Astrocyte of the spinal cord (primary cell): ENCODE measurements at regions not wholly inside any gene's neighbourhood (a gene's known extent, or its start where the extent isn't known, plus 50 kb on each side); places are given as distances from the start of the nearest gene placed in this dataset.

ENCODE experiments used
- DNase-seq: peaks from one replicate; pipeline ENCODE4 v3.0.0; 2011; ENCODE audit warnings: low read depth, low spot score
- H3K4me3 ChIP-seq: 2 replicates; pipeline ENCODE4 v1.5.1; 2011; ENCODE audit warnings: low read depth, mild to moderate bottlenecking, low read length, moderate library complexity
- CTCF ChIP-seq: IDR thresholded peaks from 2 replicates; pipeline ENCODE4 v1.5.1; 2012; ENCODE audit warnings: low read depth, mild to moderate bottlenecking, low read length, inconsistent platforms
- in situ Hi-C: cut with HindIII; loops from 2 replicates; pipeline ENCODE4 v1.10.0; 2017; ENCODE audit warnings: low sequenced_read_pairs

- TF ChIP-seq CTCF: no peak
- H3K4me3 ChIP-seq: no peak overlapping the region
- in situ Hi-C loops: no loop called here
- no peak for DNase-seq
These were observed 89.3 kb upstream of the CELF4 start for GRCh38 chr18:37654731-37655369.

- no peak overlapping the region for H3K4me3 ChIP-seq
- in situ Hi-C loops: no loop called here
- DNase-seq: no peak
- TF ChIP-seq CTCF: no peak
These were observed 88.4 kb upstream of the CELF4 start for GRCh38 chr18:37654034-37654433.

- H3K4me3 ChIP-seq: no peak overlapping the region
- no peak for DNase-seq
- in situ Hi-C loops: no loop called here
- TF ChIP-seq CTCF: no peak
These were observed 88.0 kb upstream of the CELF4 start for GRCh38 chr18:37653618-37654017.

DNA sequence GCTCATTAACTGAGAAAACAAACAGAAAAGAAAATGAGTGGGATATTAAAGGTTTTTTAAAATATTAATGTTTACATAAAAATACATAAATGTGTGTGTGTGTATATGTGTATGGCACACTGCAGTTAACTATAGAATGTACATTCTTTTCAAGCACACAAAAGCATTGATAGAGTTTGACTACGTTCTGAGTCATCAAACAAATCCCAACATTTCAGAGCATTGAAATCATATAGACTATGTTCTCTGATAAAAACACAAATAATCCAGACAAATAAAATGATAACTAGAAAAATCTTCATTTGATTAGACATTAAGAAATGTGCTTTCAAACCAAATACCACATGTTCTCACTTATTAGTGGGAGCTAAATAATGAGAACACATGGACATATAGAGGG lies 84.3 kb upstream of the CELF4 start:
- no peak for DNase-seq
- in situ Hi-C loops: no loop called here
- no peak overlapping the region for H3K4me3 ChIP-seq
- no peak for TF ChIP-seq CTCF

DNA sequence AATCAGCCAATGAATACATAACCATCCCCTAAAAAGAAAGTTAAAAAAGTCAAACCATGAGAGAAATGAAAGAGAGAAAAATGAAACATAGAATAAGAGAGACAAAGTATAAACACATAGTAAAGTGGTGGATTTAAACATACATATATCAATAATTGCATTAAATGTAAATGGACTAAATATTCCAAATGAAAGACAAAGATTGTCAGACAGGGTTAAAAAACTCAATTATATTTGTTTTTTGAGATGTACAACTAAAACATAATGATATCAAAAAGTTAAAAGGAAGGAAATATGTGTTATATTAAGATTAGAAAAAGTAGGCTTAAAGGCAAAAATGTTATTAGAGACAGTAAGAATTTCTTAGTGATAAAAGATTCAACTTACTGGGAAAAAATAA lies 83.8 kb upstream of the CELF4 start:
- H3K4me3 ChIP-seq: no peak overlapping the region
- no peak for TF ChIP-seq CTCF
- no peak for DNase-seq
- in situ Hi-C loops: no loop called here

DNA sequence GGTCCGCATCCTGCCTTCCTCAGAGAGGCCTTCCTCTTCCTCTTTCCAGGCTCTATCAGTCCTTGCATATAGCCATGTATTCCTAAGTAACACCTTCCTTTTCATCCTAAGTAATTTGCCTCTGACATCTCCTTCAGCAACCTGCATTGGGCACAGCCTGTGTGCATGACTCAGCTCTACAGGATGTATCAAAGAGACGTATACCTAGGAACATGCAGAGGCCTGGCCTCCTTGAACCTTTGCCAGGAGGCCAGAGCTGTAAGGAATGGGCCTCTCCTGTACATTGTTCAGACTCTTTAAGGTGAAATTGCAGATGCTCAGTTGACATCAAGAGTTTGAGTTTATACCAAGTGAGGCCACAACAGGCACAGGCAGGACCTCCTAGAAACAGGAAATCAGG lies 76.0 kb upstream of the CELF4 start:
- no peak for DNase-seq
- in situ Hi-C loops: no loop called here
- H3K4me3 ChIP-seq: no peak overlapping the region
- no peak for TF ChIP-seq CTCF

DNA sequence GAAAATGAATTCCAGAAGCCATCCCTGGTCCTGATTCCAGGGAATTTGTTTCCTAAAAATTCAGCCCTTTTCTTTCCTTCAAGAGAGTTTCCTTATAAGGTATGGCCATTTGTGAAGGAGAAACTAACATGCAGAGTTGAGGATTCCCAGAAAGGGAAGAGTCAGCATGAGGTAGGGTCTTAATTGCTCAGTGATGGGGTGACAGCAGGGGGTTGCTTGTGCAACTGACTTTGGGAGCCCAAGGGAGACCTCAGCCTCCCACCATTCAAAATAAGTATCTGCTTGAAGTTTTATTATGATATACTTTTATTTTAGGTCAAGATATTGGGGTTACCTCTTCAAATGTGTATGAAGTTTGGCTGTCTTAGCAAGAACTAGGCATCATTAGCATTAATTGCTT lies 74.9 kb upstream of the CELF4 start:
- in situ Hi-C loops: no loop called here
- TF ChIP-seq CTCF: no peak
- H3K4me3 ChIP-seq: no peak overlapping the region
- DNase-seq: no peak
